ENCODE measurements at regions not wholly inside any gene's neighbourhood (a gene's known extent, or its start where the extent isn't known, plus 50 kb on each side); places are given as distances from the start of the nearest gene placed in this dataset.

- Histone ChIP-seq H2AFZ (no peak overlapping the region), H3K9me3 (ENCODE audit: low read depth) (no peaks in the 10 kb centered on the region), H3K9me2 (ENCODE audit: insufficient read depth) (no peaks in the 10 kb centered on the region), H3F3A (ENCODE audit: insufficient read depth) (no peaks in the 10 kb centered on the region), H3K79me2 (ENCODE audit: insufficient read depth) (no peaks in the 10 kb centered on the region), H3K27ac (no peak overlapping the region), H3K36me3 (ENCODE audit: low read depth) (no peaks in the 10 kb centered on the region), H3K4me3 (no peak overlapping the region), H3K4me1 (ENCODE audit: insufficient read depth) (no peaks in the 10 kb centered on the region), H3K27me3 (replicated peaks; ENCODE audit: insufficient read depth) (no peaks in the 10 kb centered on the region; the same call in 1 of the 2 replicates), H4K20me1 (ENCODE audit: insufficient read depth) (no peaks in the 10 kb centered on the region), H3K4me2 (ENCODE audit: unreplicated experiment) (no peak overlapping the region), H3K9ac (no peak overlapping the region)
- TF ChIP-seq EZH2 (IDR thresholded peaks at IDR 0.05; ENCODE audit: insufficient read depth, poor library complexity, severe bottlenecking) (no peak), EZH2phosphoT487 (IDR thresholded peaks at IDR 0.05; ENCODE audit: insufficient read depth, low read depth) (no peak)
- WGBS, 2 experiments (ENCODE audit: low coverage in 1 of 2, low lambda C conversion rate in 2 of 2, missing lambda C conversion rate in 2 of 2): 41 to 47% methylated on average over 8 of the region's 8 CpGs
- DNase-seq: no peak
- in situ Hi-C loops (cut with MboI): no loop called here
Observed at GRCh38 chr7:91519241-91520158, 255.3 kb downstream of the FZD1 start.

- Histone ChIP-seq H3K4me3 (no peak overlapping the region), H3K36me3 (ENCODE audit: low read depth) (no peaks in the 10 kb centered on the region), H4K20me1 (ENCODE audit: insufficient read depth) (no peaks in the 10 kb centered on the region), H3K27ac (no peak overlapping the region), H3K9ac (no peak overlapping the region), H3K4me2 (ENCODE audit: unreplicated experiment) (no peak overlapping the region), H3K79me2 (ENCODE audit: insufficient read depth) (no peaks in the 10 kb centered on the region), H3F3A (ENCODE audit: insufficient read depth) (no peaks in the 10 kb centered on the region), H3K9me3 (ENCODE audit: low read depth) (no peaks in the 10 kb centered on the region), H2AFZ (no peak overlapping the region), H3K9me2 (ENCODE audit: insufficient read depth) (no peaks in the 10 kb centered on the region), H3K27me3 (replicated peaks; ENCODE audit: insufficient read depth) (no peaks in the 10 kb centered on the region; the same call in 1 of the 2 replicates), H3K4me1 (ENCODE audit: insufficient read depth) (no peaks in the 10 kb centered on the region)
- in situ Hi-C loops (cut with MboI): no loop called here
- WGBS, 2 experiments (ENCODE audit: low coverage in 1 of 2, low lambda C conversion rate in 2 of 2, missing lambda C conversion rate in 2 of 2): 0% methylated on average over 1 of the region's 1 CpG
- DNase-seq: no peak
- TF ChIP-seq EZH2phosphoT487 (IDR thresholded peaks at IDR 0.05; ENCODE audit: insufficient read depth, low read depth) (no peak), EZH2 (IDR thresholded peaks at IDR 0.05; ENCODE audit: insufficient read depth, poor library complexity, severe bottlenecking) (no peak)
Observed at GRCh38 chr7:91520645-91521044, 256.4 kb downstream of the FZD1 start.

- Histone ChIP-seq H4K20me1 (ENCODE audit: insufficient read depth) (no peaks in the 10 kb centered on the region), H3F3A (ENCODE audit: insufficient read depth) (no peaks in the 10 kb centered on the region), H2AFZ (no peak overlapping the region), H3K9ac (no peak overlapping the region), H3K79me2 (ENCODE audit: insufficient read depth) (no peaks in the 10 kb centered on the region), H3K4me2 (ENCODE audit: unreplicated experiment) (no peak overlapping the region), H3K27ac (no peak overlapping the region), H3K27me3 (replicated peaks; ENCODE audit: insufficient read depth) (no peaks in the 10 kb centered on the region), H3K9me3 (ENCODE audit: low read depth) (no peaks in the 10 kb centered on the region), H3K4me3 (no peak overlapping the region), H3K9me2 (ENCODE audit: insufficient read depth) (no peaks in the 10 kb centered on the region), H3K4me1 (ENCODE audit: insufficient read depth) (no peaks in the 10 kb centered on the region), H3K36me3 (ENCODE audit: low read depth) (no peaks in the 10 kb centered on the region)
- in situ Hi-C loops (cut with MboI): no loop called here
- DNase-seq: no peak
- TF ChIP-seq EZH2phosphoT487 (IDR thresholded peaks at IDR 0.05; ENCODE audit: insufficient read depth, low read depth): no peak
- TF ChIP-seq EZH2 (IDR thresholded peaks at IDR 0.05; ENCODE audit: insufficient read depth, poor library complexity, severe bottlenecking): no peak
Observed at GRCh38 chr7:91526404-91526803, 262.2 kb downstream of the FZD1 start.

GRCh38 chr7:91527460-91527859 lies 263.2 kb downstream of the FZD1 start:
- H3K4me1 ChIP-seq (ENCODE audit: insufficient read depth): no peaks in the 10 kb centered on the region
- 55 to 71% methylated on average over 5 of the region's 5 CpGs for WGBS, 2 experiments (ENCODE audit: low coverage in 1 of 2, low lambda C conversion rate in 2 of 2, missing lambda C conversion rate in 2 of 2)
- no peak overlapping the region for H3K27ac ChIP-seq
- no peaks in the 10 kb centered on the region for H3K36me3 ChIP-seq (ENCODE audit: low read depth)
- no peaks in the 10 kb centered on the region for H3K27me3 ChIP-seq (replicated peaks; ENCODE audit: insufficient read depth)
- H3K4me3 ChIP-seq: no peak overlapping the region
- H3K9ac ChIP-seq: no peak overlapping the region
- H3K9me2 ChIP-seq (ENCODE audit: insufficient read depth): no peaks in the 10 kb centered on the region
- no peaks in the 10 kb centered on the region for H3K79me2 ChIP-seq (ENCODE audit: insufficient read depth)
- no peaks in the 10 kb centered on the region for H4K20me1 ChIP-seq (ENCODE audit: insufficient read depth)
- H2AFZ ChIP-seq: no peak overlapping the region
- DNase-seq: no peak
- TF ChIP-seq EZH2 (IDR thresholded peaks at IDR 0.05; ENCODE audit: insufficient read depth, poor library complexity, severe bottlenecking) (no peak), EZH2phosphoT487 (IDR thresholded peaks at IDR 0.05; ENCODE audit: insufficient read depth, low read depth) (no peak)
- no peak overlapping the region for H3K4me2 ChIP-seq (ENCODE audit: unreplicated experiment)
- H3F3A ChIP-seq (ENCODE audit: insufficient read depth): no peaks in the 10 kb centered on the region
- in situ Hi-C loops (cut with MboI): no loop called here
- H3K9me3 ChIP-seq (ENCODE audit: low read depth): no peaks in the 10 kb centered on the region

All from GM23248 (cell line).